ENCODE measurements at regions not wholly inside any gene's neighbourhood (a gene's known extent, or its start where the extent isn't known, plus 50 kb on each side); places are given as distances from the start of the nearest gene placed in this dataset.

DNA sequence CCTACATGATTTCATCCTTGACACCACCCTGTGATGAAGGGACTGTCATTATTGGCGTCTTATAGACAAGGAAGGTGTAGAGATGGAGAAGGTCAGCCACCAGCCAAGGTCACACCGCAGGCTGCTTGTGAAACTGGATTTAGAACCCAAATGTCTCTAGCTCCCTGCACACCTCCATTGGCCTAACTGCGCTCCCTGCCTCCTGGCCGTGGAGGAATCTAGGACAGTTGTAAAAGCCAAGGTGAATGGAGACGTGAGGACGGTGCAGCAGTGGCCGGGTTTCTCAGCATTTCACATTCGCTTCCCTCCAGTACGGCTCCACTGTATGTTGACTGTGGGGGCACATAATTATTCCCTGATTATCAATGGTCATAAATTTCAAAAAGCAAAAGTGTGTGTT lies 119.9 kb downstream of the NSG2 start:
- TF ChIP-seq, protein P1, sequence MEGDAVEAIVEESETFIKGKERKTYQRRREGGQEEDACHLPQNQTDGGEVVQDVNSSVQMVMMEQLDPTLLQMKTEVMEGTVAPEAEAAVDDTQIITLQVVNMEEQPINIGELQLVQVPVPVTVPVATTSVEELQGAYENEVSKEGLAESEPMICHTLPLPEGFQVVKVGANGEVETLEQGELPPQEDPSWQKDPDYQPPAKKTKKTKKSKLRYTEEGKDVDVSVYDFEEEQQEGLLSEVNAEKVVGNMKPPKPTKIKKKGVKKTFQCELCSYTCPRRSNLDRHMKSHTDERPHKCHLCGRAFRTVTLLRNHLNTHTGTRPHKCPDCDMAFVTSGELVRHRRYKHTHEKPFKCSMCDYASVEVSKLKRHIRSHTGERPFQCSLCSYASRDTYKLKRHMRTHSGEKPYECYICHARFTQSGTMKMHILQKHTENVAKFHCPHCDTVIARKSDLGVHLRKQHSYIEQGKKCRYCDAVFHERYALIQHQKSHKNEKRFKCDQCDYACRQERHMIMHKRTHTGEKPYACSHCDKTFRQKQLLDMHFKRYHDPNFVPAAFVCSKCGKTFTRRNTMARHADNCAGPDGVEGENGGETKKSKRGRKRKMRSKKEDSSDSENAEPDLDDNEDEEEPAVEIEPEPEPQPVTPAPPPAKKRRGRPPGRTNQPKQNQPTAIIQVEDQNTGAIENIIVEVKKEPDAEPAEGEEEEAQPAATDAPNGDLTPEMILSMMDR (IDR thresholded peaks at IDR 0.05), result no peak
- TF ChIP-seq EP300 (IDR thresholded peaks at IDR 0.05), result no peak

Data from tibial nerve (tissue), 4 donors.